ENCODE measurements at regions not wholly inside any gene's neighbourhood (a gene's known extent, or its start where the extent isn't known, plus 50 kb on each side); places are given as distances from the start of the nearest gene placed in this dataset.

DNA sequence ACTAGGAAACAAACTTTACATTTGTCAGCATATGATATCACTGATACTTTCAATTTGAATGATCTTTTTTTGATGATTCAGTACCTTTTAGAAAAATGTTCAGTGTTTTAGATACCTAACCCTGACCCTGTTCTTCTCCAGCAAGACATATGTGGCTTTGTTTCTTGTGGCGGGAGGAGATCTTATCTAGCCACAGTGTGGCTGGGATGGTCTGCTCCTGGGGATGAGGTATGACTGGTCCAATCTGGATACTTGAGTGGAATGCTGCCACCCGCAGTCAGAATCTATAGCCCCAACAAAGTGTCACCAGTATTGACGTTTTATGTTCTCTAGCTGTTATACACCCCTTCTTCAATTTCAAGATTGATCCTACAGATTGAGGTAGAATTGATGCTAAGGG, 439.0 kb upstream of the GOLIM4 start:
- no peak for DNase-seq (ENCODE audit: low read depth in 4 of 4, low spot score in 1 of 4)

DNA sequence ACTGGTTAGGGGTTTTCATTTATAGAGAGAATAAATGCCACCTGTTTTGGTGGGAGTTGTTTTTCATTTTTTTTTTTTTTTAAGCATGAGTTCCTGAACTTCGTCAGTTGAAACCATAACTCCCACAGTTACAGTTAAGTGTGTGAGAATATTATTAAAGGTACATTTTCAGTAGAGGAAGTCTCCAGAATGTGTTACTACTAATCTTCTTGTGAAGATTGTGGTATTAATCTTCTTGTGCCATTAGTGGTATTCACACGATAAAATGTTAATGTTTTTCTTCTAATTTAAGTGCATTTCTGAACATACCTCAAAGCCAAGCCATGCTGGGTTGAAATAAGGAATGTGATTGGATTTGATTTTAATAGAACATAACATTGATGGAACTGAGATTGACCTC, 437.9 kb upstream of the GOLIM4 start:
- DNase-seq (ENCODE audit: low read depth in 4 of 4, low spot score in 1 of 4) = no peak

DNA sequence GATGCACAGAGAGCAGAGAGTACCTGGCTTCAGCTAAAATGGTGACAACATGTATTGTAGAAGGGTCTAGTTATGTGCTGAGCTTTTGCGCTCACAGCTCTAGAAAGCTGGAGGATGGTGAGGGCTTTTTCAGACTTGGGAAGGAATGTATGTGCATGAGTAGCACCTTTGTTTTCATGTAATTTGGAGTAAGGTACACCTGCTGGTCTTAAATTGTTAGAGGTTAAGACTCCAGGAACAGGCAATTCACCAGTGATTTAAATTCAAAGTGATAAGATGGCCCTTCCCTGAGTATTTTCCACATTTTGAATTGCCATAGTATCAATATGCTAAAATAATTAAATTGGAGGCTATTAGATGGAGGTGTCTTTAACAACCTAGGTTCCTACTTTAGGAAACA, 436.4 kb upstream of the GOLIM4 start:
- DNase-seq (ENCODE audit: low read depth in 4 of 4, low spot score in 1 of 4) = no peak

DNA sequence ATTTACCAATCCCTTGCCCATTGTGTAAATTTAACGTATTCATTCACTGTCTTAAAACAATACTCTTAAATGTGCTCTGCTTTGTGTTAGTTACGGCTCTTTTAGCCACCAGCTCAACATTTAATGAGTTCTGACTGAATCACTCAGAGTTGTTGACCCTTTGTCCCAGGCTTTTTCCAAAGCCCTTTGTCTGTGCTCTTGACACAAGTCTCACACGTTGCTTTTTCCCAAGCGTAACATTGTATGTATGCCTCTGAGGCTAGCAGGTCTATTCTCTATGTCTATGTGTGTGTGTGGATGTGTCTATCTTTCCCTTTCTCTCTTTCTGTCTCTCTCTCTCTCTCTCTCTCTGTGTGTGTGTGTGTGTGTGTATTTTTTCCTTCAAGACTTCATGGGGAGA, 435.4 kb upstream of the GOLIM4 start:
- no peak for DNase-seq (ENCODE audit: low read depth in 4 of 4, low spot score in 1 of 4)

DNA sequence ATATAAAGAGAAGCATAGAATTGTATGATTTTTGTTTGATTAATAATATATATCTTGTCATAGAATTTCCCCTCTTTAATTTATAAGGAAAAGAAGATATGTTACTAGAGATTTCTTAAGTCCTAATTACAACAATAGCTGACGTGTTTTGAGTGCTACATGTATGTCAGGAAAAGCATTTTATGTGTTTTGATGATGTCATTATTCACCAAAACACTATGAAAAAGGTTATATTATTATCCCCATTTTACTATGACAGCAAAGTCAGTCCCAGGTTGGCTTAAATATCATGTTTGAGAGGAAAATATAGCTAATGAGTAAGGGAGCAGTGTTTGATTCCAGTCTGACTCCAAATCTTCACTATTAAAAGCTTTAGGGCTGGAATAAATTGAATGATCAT, 428.4 kb upstream of the GOLIM4 start:
- no peak for DNase-seq (ENCODE audit: low read depth in 4 of 4, low spot score in 1 of 4)

DNA sequence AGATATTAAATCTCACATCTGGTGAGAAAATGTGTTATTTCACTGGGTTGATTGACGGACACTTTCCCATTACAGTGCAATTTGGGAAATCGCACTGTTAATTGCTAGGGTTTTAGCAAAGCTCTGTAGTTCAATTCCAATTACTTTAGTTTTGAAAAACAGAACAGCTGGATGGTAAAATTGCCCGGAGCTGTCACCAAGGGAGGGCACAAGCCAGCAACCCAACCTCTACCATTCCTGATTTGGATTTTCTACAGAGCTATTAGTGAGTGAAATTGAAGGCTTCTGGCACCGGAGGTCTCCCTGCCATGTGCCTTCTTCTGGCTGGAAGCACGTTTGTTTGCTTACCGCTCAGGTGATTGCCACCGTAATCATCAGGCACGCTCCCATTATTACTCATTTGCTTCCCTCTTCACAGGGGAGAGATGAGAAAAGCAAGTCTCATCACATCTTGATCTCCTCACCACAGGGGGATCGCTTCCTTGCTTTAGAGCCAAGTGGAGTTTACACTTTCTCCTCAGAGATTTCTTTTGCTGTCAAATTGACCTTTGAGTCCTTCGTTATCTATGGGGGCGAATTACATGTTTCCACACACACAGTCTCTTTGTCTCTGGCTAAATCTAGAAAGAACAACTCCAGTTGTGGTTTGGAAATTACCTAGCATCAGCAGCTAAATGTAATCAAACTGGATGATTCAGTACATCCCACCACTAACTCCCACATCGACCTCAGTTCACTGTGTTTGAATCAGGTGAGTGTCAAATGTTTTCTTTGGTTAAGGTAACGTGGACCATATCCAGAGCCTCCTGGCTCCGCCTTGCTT, 421.7 kb upstream of the GOLIM4 start:
- DNase-seq (ENCODE audit: low read depth in 4 of 4, low spot score in 1 of 4) = no peak

DNA sequence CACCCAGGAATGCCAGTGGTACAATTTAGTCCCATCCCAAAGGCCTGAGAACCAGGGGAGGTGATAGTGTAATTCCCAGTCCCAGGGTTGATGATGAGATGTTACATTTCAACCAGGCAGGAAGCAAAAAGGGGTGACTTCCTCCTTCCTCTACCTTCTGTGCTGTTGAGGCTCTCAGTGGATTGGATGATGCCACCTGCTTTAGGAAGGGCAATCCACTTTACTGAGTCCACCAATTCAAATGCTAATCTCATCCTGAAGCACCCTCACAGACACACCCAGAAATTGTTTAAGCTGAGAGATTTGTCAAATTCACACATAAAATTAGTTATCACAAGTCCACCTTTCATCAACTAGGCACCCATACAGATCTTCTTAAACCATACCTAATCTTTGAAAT, 418.5 kb upstream of the GOLIM4 start:
- no peak for DNase-seq (ENCODE audit: low read depth in 4 of 4, low spot score in 1 of 4)

DNA sequence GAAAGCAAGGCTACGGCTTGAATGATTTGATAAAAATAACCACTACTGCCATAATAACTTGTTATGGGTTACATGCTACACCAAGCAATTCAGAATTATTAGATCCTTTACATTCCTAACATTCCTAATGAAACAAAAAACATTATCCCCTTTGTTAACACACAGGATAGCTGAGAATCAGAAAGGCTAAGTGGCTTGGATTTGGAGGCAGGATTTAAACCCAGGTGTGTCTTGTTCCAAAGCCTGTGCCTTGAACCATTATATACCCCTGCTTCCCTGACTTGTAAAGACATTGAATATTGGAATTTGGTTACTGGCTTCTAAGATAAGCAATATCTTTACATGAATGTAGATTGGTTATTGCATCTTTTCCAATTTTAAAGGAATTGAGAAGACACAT, 417.1 kb upstream of the GOLIM4 start:
- DNase-seq (ENCODE audit: low read depth in 4 of 4, low spot score in 1 of 4) = no peak

DNA sequence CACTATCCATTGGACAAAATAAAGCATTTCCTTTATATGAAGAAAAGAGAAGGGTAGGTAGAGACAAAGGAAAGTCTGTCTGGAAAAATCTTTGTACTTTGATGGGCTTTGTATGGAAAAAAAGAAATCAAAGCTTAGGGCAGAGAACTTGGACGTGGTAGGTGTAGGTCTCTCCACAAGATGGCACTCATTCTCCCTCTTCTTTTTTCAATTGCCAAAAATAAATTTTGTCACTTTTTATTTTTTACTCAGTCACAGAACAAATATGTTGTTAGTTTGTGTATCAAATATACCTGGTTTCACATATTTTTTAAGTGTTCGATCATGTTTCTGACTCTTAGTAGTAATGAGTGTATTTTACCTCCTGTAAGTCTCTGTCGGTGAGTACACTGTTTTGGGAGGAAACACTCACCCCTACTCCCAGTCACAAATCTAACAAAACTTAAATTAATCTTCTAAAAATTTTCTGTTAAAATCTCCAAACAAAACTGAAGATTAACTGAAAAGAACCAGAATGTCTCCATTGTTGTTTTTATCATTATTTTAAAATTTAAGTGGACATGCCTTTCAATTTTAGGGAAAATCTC, 415.8 kb upstream of the GOLIM4 start:
- no peak for DNase-seq (ENCODE audit: low read depth in 4 of 4, low spot score in 1 of 4)

DNA sequence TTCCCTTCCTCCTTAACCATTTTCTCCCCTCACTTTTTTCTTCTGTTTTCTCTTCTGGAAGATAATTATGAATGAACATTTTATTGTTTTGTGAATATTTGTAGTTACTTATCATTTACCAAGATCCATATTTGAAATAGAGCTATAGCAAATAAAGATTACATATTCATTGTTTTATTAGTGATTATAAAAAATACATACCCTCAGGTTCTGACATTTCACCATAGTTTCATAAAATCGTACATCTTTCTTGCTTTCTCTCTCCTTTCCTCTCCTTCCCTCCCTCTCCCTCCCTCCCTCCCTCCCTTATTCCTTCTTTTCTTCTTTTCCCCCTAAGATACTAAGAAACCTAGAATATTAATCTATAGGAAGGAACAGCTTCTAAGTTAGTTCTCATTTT, 410.9 kb upstream of the GOLIM4 start:
- no peak for DNase-seq (ENCODE audit: low read depth in 4 of 4, low spot score in 1 of 4)

DNA sequence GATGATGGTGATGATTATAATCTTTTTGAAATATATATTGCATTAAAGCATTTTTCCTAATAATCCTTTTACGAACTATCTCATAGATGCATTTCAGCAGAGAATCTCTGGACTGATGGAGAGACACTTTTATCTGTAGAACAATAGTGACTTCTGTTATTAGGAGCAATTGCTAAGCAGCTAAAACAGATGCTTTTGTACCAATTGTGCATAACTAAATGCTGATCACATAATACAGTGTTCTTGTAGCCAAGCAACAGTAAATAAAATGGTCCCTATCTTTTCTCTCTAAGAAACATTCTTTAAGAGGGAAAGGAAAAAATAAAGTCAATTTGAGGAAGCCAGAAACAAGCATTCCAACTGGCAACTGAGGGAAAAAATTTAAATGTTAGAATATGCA, 405.8 kb upstream of the GOLIM4 start:
- no peak for DNase-seq (ENCODE audit: low read depth in 4 of 4, low spot score in 1 of 4)

DNA sequence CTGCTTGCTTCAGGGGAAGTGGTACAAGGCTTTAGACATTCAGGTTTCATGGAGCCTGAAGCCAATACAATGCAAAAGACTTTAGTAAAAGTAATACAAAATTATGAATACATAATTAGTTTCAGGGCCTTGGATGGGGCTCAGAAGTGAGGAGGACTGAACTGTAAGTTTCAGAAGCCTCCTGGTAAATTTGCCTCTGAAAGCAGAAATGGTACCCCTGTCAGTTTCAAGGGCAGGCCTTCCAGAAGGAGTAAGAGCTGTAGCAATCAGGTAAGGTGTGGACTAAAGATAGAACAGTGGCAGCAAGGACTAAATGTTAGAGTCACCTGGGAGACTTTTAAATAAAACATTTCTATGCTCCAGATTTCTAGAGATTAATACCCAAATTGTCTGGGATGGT, 402.5 kb upstream of the GOLIM4 start:
- no peak for DNase-seq (ENCODE audit: low read depth in 4 of 4, low spot score in 1 of 4)

DNA sequence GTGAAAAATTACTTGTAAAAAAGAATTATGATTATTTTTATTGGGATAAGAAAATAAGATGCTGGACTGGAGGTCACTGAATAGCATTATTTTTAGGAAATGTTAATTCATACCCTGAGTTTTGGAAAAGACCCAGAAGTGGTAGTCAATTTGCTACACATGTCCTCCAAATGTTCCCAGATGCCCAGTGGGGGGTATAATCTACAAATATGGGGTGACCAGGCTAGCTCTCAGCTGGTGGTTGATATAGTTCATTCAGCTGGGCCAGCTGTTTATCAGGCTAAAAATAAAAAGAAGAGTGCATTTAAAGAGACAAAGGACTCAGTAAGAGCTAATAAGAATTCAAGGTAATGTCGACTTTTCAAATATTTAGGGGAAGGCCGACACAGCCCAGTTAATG, 402.0 kb upstream of the GOLIM4 start:
- no peak for DNase-seq (ENCODE audit: low read depth in 4 of 4, low spot score in 1 of 4)

DNA sequence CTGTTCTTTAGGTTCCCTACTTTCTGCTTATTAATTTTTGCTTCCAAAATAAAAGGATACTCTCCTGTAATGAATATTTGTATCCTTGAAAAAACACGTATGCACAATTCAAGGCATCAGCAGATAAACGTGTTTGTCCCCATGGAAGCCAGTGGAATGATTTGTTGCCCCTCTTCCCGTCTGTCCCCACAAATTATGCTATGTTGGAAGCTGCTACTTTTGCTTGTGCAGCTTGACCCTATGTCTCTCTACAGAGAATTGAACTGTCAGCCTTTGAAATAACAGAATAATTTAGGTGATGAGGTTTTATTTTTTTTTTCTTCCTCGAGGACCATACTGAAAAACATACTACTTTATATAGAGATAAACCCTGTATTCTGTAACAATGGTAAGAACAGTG, 401.5 kb upstream of the GOLIM4 start:
- no peak for DNase-seq (ENCODE audit: low read depth in 4 of 4, low spot score in 1 of 4)

DNA sequence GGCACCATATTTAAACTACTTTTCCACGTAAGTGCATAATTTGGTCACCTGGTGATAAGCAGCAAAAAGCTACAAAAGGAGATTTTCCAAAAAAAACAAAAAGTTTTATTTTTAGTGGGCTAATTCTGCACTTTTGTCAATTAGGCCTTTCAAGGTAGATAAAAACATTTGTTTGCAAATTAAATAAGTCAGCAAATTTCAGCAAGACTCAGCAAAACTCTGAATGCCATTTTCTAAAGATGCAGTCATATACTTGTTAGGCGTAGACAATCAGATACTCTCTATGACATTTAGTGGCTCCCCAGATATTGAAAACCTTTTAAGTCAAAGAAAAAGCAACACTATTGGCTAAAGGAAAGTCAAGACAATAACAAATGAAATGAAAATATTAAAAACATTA, 400.2 kb upstream of the GOLIM4 start:
- DNase-seq (ENCODE audit: low read depth in 4 of 4, low spot score in 1 of 4) = no peak

DNA sequence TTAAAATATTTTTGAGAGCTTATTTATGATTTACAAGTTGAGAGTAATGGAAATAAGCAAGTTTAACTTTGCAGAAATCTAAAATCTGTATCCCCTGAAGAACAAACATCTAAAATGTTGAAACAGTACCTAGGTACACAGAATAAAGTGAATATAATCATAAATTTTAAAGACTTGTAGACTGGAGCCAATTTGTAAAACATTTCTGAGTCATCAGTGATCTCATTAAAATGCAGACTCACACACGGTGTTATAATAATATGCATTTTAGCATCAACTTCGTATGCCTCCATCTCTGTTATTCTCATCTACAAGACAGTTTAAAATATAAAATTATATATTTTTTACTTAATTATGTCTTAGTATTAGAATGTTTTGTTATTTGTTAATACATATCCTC, 399.5 kb upstream of the GOLIM4 start:
- no peak for DNase-seq (ENCODE audit: low read depth in 4 of 4, low spot score in 1 of 4)

DNA sequence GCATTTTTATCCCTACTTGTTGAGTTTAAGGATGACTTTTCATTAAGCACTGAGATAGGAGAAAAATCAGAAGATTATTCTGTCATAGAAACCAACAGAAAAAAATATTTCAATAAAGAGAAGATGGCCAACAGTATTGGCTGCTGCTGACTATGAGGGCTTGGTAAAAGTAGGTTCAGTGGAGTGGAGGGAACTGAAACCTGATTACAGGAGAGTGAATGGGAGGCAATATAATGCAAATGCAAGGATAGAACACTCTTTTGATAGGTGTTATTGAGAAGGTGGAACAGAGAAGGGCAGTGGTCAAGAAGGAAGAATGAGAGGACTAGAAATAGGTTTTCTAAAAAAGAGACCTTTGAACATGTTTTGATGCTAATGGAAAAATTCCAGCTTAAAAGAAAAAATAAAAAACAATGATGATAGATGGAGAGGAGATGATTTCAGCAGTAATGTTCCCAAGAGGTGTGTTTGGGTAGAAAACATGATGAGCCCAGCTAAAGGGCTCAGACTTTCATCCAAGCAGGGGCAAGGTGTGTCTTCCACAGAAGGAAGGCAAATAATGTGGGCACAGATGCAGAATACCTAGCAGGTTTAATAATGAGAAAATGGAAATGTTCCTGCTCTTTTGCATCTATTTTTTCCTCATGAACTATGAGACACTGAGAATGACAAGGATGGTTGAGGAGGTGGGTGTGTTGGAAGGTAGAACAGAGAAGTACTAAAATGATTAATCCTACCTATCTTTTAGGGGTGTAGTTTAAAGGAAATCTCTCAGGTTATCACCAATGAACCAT, 397.9 kb upstream of the GOLIM4 start:
- DNase-seq (ENCODE audit: low read depth in 4 of 4, low spot score in 1 of 4) = no peak

DNA sequence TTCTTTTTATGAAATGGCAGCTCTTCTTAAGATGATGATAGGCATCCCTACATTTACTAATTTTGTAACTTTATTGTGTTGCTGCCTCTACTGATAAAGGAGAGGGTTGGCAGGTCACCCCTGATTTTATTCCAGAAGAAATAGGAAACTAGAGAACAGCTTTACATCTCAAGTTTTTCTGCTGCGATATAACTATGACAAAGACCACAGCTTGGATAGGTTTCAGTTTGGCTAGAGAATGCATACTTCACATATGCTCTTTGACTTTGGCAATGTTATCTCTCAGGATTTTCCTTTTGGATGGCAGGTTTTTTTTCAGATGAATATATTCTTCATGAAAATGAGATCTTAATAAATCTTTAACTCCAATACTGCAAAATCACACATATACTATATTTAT, 395.3 kb upstream of the GOLIM4 start:
- DNase-seq (ENCODE audit: low read depth in 4 of 4, low spot score in 1 of 4) = no peak

DNA sequence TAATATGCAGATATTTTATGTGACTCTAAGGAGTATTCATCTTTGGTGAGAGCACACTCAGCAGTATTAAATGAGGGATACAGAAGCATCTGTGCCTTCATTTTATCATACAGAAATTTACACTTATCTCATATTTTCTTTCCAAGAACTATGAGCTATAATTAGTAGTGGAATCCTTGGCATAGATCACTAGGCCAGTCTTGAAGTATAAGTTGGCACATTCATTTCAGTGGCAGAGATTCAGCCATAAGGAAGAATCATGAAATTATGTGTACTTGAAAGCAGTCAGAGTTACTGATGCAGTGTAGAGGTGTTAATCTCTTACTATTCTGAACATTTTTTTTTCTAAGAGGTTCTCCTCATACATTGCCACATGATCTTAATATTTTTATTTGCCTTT, 393.6 kb upstream of the GOLIM4 start:
- DNase-seq (ENCODE audit: low read depth in 4 of 4, low spot score in 1 of 4) = no peak

DNA sequence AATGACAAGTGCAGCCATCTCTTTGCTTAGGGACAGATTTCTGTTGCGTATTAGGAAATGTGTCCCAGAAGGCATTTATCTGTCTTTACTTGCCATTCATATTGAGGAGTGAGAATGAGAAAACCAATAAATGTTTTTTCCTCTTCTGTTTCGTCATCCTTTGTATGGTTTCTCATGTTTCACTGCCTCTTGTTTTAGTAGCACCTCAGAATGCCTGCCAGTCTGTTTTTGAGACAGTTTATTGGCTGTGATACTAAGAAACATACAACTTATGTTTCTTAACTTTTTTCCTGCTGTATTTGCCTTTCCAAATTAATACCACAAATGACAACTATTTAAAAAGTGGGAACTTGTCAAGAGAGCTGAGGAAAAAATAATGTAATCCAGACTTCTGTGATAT, 390.2 kb upstream of the GOLIM4 start:
- no peak for DNase-seq (ENCODE audit: low read depth in 4 of 4, low spot score in 1 of 4)

DNA sequence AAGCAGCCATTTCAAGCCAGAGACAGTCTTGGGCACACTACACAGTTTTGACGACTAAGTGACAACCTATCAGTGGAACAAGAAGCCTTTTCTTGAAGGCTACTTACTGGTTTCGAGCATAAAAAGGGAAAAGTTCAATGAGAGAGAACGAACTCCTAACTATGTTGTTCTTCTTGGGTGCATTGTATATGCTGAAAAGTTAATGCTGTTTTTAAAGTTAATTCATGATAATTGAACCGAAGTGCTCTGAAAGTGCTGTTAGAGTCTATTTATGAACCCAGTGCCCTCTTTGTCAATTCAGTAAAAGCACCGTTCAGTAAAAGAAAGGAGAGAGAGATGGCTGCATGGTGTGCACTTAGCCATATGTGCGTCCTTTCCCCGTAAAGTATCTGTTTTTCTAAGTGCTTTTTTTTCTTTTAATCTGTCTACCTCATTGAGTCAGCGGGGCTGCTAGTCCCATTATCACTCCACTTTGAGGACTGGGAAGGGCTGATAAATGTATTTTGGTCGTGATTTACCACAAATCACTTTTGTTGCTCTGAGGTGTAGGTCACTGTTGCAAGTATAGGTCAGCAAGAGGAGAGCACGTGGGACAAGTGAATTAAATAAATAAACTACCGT, 380.7 kb upstream of the GOLIM4 start:
- DNase-seq (ENCODE audit: low read depth in 4 of 4, low spot score in 1 of 4) = no peak

DNA sequence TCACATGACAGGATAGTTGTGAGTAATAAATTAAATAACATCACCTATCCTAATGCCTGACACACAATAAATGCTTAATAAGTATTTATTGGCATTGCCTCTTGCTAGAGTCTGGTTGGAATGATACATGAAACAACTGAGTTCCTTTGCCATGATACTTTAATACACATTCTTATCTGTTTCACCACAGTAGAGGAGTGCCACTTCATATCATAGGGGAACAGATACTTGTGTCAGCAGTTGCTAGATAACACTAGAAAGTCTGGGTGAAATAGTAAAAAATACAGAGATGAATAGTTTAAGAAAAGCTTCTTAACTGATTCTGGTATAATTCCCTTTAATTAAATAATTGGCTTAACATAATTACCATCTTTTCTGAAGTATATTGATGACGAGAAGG, 380.0 kb upstream of the GOLIM4 start:
- DNase-seq (ENCODE audit: low read depth in 4 of 4, low spot score in 1 of 4) = no peak

All from stimulated activated CD4-positive, alpha-beta T cell treated with anti-CD3 and anti-CD28 coated beads, Interleukin-1b, Interleukin-23, amount 100 ng/mL, for 24 hours (primary cell).